GM12891 (cell line): ENCODE measurements at regions not wholly inside any gene's neighbourhood (a gene's known extent, or its start where the extent isn't known, plus 50 kb on each side); places are given as distances from the start of the nearest gene placed in this dataset.

ENCODE experiments used
- PAX5 ChIP-seq: IDR thresholded peaks from 2 replicates; pipeline ENCODE4 v1.6.1; 2011; ENCODE audit warnings: low read length, moderate library complexity, mild to moderate bottlenecking; ENCODE audit not compliant: insufficient read depth, severe bottlenecking
- POLR2A ChIP-seq: IDR thresholded peaks from 2 replicates; pipeline ENCODE4 v1.6.1; 2011; ENCODE audit warnings: low read depth, low read length, control low read depth
- POLR2AphosphoS5 ChIP-seq: IDR thresholded peaks from 2 replicates; pipeline ENCODE4 v1.6.1; 2011; ENCODE audit warnings: low read depth, low read length, control low read depth

DNA sequence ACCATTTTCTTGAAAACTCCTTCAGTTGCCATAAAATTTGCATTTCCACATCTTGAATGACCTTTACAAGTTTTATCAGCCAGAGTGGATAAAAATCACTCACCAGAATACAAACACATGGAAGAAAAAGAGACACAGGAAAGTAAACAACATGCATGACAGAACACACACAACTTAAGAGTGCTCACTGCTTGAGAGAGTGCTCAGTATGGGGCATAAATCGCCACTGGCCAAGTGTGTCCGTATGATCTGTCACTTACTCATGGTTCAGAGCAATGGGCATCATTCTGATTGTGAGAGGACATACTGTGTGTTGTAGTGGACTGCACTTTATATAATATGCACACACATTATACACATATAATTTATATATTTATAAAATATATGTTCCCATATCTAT, 155.6 kb upstream of the NTRK2 start:
- TF ChIP-seq POLR2A (no peak), POLR2AphosphoS5 (no peak), PAX5 (no peak)
